MCF 10A (cell line): ENCODE measurements at regions not wholly inside any gene's neighbourhood (a gene's known extent, or its start where the extent isn't known, plus 50 kb on each side); places are given as distances from the start of the nearest gene placed in this dataset.

Source experiments
- BruUV-seq: library from RNA; stranded (reverse); fragments of 400-500 nt; replicated peaks from 2 replicates; lab custom pipeline; 2021; lab: Mats Ljungman, UMichigan
- CTCF ChIA-PET: fragments of 300-600 bp; sonication (Branson Sonifier 250); formaldehyde crosslinking; extraction: SDS; loops from one replicate; lab custom pipeline; 2021; ENCODE audit warnings: antibody characterized with exemption, inconsistent platforms; lab: Yijun Ruan, JAX
- POLR2A ChIA-PET: fragments of 300-600, 350-650 bp; sonication (Branson Sonifier 250); formaldehyde crosslinking; extraction: SDS; loops from one replicate; lab custom pipeline; 2020; ENCODE audit warnings: antibody characterized with exemption, inconsistent platforms; lab: Yijun Ruan, JAX
- DNase-seq: peaks from one replicate; pipeline ENCODE4 v3.0.0-alpha.2; 2018; ENCODE audit not compliant: unreplicated experiment
- H3K27ac Mint-ChIP-seq: one replicate; pipeline ENCODE4 v1.8.0; 2022; ENCODE audit warnings: mild to moderate bottlenecking, low read depth, mixed read lengths; ENCODE audit not compliant: unreplicated experiment
- H3K27me3 Mint-ChIP-seq: one replicate; pipeline ENCODE4 v1.8.0; 2022; ENCODE audit warnings: mixed read lengths; ENCODE audit not compliant: insufficient read depth, unreplicated experiment
- H3K36me3 Mint-ChIP-seq: one replicate; pipeline ENCODE4 v1.8.0; 2022; ENCODE audit warnings: mild to moderate bottlenecking, moderate library complexity, mixed read lengths; ENCODE audit not compliant: insufficient read depth, unreplicated experiment
- H3K4me1 Mint-ChIP-seq: one replicate; pipeline ENCODE4 v1.8.0; 2022; ENCODE audit warnings: mixed read lengths; ENCODE audit not compliant: insufficient read depth, unreplicated experiment
- H3K4me3 Mint-ChIP-seq: one replicate; pipeline ENCODE4 v1.8.0; 2022; ENCODE audit warnings: mild to moderate bottlenecking, moderate library complexity, mixed read lengths; ENCODE audit not compliant: unreplicated experiment
- H3K9me3 Mint-ChIP-seq: one replicate; pipeline ENCODE4 v1.8.0; 2022; ENCODE audit warnings: mixed read lengths; ENCODE audit not compliant: unreplicated experiment
- CTCF ChIP-seq: fragments of 200-600 bp; IDR thresholded peaks from one replicate; pipeline ENCODE4 v1.8.0; 2022; ENCODE audit warnings: antibody characterized with exemption, mild to moderate bottlenecking; ENCODE audit not compliant: unreplicated experiment
- intact Hi-C: fragments of 100-400 bp; cut with micrococcal nuclease; formaldehyde crosslinking; loops from 2 replicates; pipeline ENCODE4 v1.14.1; 2022

- CTCF ChIA-PET = no interaction called here
- no TSS peak for BruUV-seq
- DNase-seq = peak; percentile 90
- peaks cover 20% of the 10 kb centered on the region for H3K9me3 Mint-ChIP-seq
- no peak overlapping the region for H3K4me3 Mint-ChIP-seq
- peaks cover 7% of the 10 kb centered on the region for H3K4me1 Mint-ChIP-seq
- H3K27me3 Mint-ChIP-seq = no peaks in the 10 kb centered on the region
- H3K36me3 Mint-ChIP-seq = no peaks in the 10 kb centered on the region
- POLR2A ChIA-PET = no interaction called here
- no peak overlapping the region for H3K27ac Mint-ChIP-seq
- intact Hi-C loops = no loop called here
- no peak for TF ChIP-seq CTCF
Measured at GRCh38 chr13:62643007-62643483, 1227.4 kb upstream of the PCDH20 start.

GRCh38 chr13:62635161-62635560, 1219.5 kb upstream of the PCDH20 start:
- no peaks in the 10 kb centered on the region for H3K4me1 Mint-ChIP-seq
- intact Hi-C loops = no loop called here
- POLR2A ChIA-PET = no interaction called here
- DNase-seq = peak; percentile 9
- no peak overlapping the region for H3K4me3 Mint-ChIP-seq
- CTCF ChIA-PET = no interaction called here
- H3K27me3 Mint-ChIP-seq = no peaks in the 10 kb centered on the region
- H3K9me3 Mint-ChIP-seq = no peaks in the 10 kb centered on the region
- H3K36me3 Mint-ChIP-seq = no peaks in the 10 kb centered on the region
- no peak overlapping the region for H3K27ac Mint-ChIP-seq
- TF ChIP-seq CTCF = no peak
- no TSS peak for BruUV-seq

- POLR2A ChIA-PET = no interaction called here
- intact Hi-C loops = no loop called here
- no TSS peak for BruUV-seq
Measured at GRCh38 chr13:62633448-62633847, 1217.8 kb upstream of the PCDH20 start.

GRCh38 chr13:62631619-62632018, 1216.0 kb upstream of the PCDH20 start:
- no peaks in the 10 kb centered on the region for H3K4me1 Mint-ChIP-seq
- POLR2A ChIA-PET = no interaction called here
- CTCF ChIA-PET = interaction anchor here (0.6 kb wide), 1 partner anchor 100 kb away, joined by 3 read pairs; no protein-coding TSS in a partner anchor

More at GRCh38 chr13:62633448-62633847, 1217.8 kb upstream of the PCDH20 start:
- no peak overlapping the region for H3K4me3 Mint-ChIP-seq
- CTCF ChIA-PET = no interaction called here
- H3K9me3 Mint-ChIP-seq = no peaks in the 10 kb centered on the region
- no peaks in the 10 kb centered on the region for H3K27me3 Mint-ChIP-seq
- H3K4me1 Mint-ChIP-seq = no peaks in the 10 kb centered on the region
- no peak for DNase-seq
- H3K27ac Mint-ChIP-seq = no peak overlapping the region
- H3K36me3 Mint-ChIP-seq = no peaks in the 10 kb centered on the region
- no peak for TF ChIP-seq CTCF

More at GRCh38 chr13:62631619-62632018, 1216.0 kb upstream of the PCDH20 start:
- no peaks in the 10 kb centered on the region for H3K36me3 Mint-ChIP-seq
- no peak overlapping the region for H3K4me3 Mint-ChIP-seq
- no peak for TF ChIP-seq CTCF
- H3K27me3 Mint-ChIP-seq = no peaks in the 10 kb centered on the region
- no peaks in the 10 kb centered on the region for H3K9me3 Mint-ChIP-seq
- DNase-seq = no peak
- H3K27ac Mint-ChIP-seq = no peak overlapping the region
- BruUV-seq = no TSS peak
- intact Hi-C loops = no loop called here
